K562 (cell line): ENCODE measurements at regions not wholly inside any gene's neighbourhood (a gene's known extent, or its start where the extent isn't known, plus 50 kb on each side); places are given as distances from the start of the nearest gene placed in this dataset.
A peak's percentile ranks its signal among the peaks of the same experiment; 100 is the strongest.

ENCODE experiments used
- CXXC5 ChIP-seq: fragments of 250-450 bp; sonication (Bioruptor Pico); IDR thresholded peaks from 2 replicates; pipeline ENCODE4 v1.8.0; 2022; ENCODE audit warnings: inconsistent platforms, mild to moderate bottlenecking, moderate library complexity
- FOXK1 ChIP-seq: sonication (generic); formaldehyde crosslinking; IDR thresholded peaks from 2 replicates; pipeline ENCODE4 v1.8.0; 2022; ENCODE audit warnings: missing genetic modification reagents, mild to moderate bottlenecking, borderline replicate concordance
- HDAC1 ChIP-seq, 2 experiments: fragments of 450-650 bp; IDR thresholded peaks; 2 replicates each; pipeline ENCODE4 v1.6.1; 2016 to 2017; ENCODE audit warnings: inconsistent platforms in 1 of 2, mild to moderate bottlenecking in 1 of 2, moderate library complexity in 1 of 2
- HDAC2 ChIP-seq: fragments of 450-650 bp; IDR thresholded peaks from 2 replicates; pipeline ENCODE4 v1.6.1; 2016; ENCODE audit warnings: mild to moderate bottlenecking
- MYC ChIP-seq, 2 experiments: fragments of 250-450 bp in 1 of 2; sonication (Bioruptor Pico) in 1 of 2; IDR thresholded peaks; 2 replicates each; pipeline versions ENCODE4 v1.5.1 to v1.6.1; 2012 to 2021; ENCODE audit warnings: low read depth in 2 of 2, borderline replicate concordance in 1 of 2, improper control_type of control experiment in 1 of 2, low read length in 1 of 2, mild to moderate bottlenecking in 1 of 2, moderate library complexity in 1 of 2
- NFE2 ChIP-seq: IDR thresholded peaks from 2 replicates; pipeline ENCODE4 v1.6.1; 2014; ENCODE audit warnings: antibody characterized with exemption, low read depth
- RBM25 ChIP-seq: fragments of 200-400 bp; formaldehyde crosslinking; IDR thresholded peaks from 2 replicates; pipeline ENCODE4 v1.6.1; 2018; ENCODE audit warnings: low read length, low read depth, moderate library complexity; ENCODE audit not compliant: severe bottlenecking
- SIN3A ChIP-seq, 2 experiments: fragments of 150-350 bp in 1 of 2; IDR thresholded peaks; 2 replicates each; pipeline ENCODE4 v1.6.1; 2011 to 2016; ENCODE audit warnings: borderline replicate concordance in 2 of 2, low read depth in 2 of 2, low read length in 2 of 2, mild to moderate bottlenecking in 2 of 2, moderate library complexity in 2 of 2; ENCODE audit not compliant: control insufficient read depth in 1 of 2
- SRSF3 ChIP-seq: fragments of 200-400 bp; formaldehyde crosslinking; IDR thresholded peaks from 2 replicates; pipeline ENCODE4 v1.6.1; 2016; ENCODE audit warnings: mild to moderate bottlenecking, low read length, moderate library complexity; ENCODE audit not compliant: insufficient read depth
- ZNF436 ChIP-seq: fragments of 250-450, 450-650 bp; sonication (Bioruptor Pico); formaldehyde crosslinking; IDR thresholded peaks from 2 replicates; pipeline ENCODE4 v1.7.0; 2020; ENCODE audit warnings: mild to moderate bottlenecking
- TF ChIP-seq, protein P1 (sequence below), 2 experiments: fragments of 450-650 bp; conservative IDR thresholded peaks; 2 replicates each; pipeline ENCODE4 v1.6.1; 2017; ENCODE audit warnings: mild to moderate bottlenecking in 2 of 2, moderate library complexity in 2 of 2
- TF ChIP-seq, protein P2 (sequence below): IDR thresholded peaks from 3 replicates; pipeline ENCODE4 v1.6.1; 2011; ENCODE audit warnings: borderline replicate concordance, mild to moderate bottlenecking, moderate library complexity; ENCODE audit not compliant: insufficient read length; ENCODE audit errors: extremely low read depth
- TF ChIP-seq, protein P3 (sequence below): sonication (generic); formaldehyde crosslinking; IDR thresholded peaks from 2 replicates; pipeline ENCODE4 v1.9.0; 2022; ENCODE audit warnings: mild to moderate bottlenecking, missing genetic modification reagents
- TF ChIP-seq, protein P4 (sequence below): sonication (generic); formaldehyde crosslinking; IDR thresholded peaks from 2 replicates; pipeline ENCODE4 v1.8.1; 2023; ENCODE audit warnings: mild to moderate bottlenecking, missing genetic modification reagents
- TF ChIP-seq, protein P5 (sequence below): fragments of 250-450 bp; sonication (Bioruptor Pico); IDR thresholded peaks from 2 replicates; pipeline ENCODE4 v1.4.0; 2020; ENCODE audit warnings: mild to moderate bottlenecking, moderate library complexity

DNA sequence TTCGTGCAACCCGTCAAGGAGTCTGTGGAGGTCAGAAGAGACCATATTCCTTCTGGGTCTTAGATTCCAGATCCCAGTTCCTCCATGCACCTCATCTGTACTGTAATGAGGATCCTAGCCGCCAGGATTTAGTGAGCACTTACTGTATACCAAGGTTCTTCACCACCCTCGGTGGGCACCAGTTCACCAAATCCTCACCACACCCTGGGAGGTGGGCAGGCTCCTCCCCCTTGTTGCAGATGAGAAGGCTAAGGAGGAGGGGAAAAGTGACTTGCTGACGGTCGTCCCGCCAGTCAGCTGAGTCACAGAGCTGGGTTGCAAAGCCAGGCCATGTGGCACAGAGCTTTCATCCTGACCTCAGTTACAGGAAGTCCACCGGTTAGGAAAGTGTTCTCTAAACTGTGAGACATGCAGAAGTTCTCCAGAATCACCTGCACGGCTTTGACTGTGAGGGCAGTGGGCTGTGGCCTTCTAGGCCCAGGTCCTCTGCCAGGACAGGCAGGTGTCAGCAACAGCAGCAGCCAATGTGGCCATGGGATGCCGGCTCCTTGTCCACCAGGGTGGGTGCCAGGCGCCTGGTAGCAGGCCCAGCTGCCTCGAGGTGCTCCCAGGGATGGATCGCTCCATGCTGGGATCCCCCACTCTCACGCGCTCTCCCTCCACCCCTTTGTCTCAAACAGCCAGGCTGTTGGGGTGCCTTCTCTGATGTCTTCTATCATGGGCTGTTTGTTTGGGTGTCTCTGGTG lies 240.3 kb upstream of the GSE1 start (continued):
- TF ChIP-seq SIN3A (IDR thresholded peaks at IDR 0.05; ENCODE audit: borderline replicate concordance in 2 of 2, control insufficient read depth in 1 of 2, low read depth in 2 of 2, low read length in 2 of 2) (no peak), ZNF436 (no peak), RBM25 (peak; percentile 59), CXXC5 (CRISPR knock-in tag) (peak; percentile 25), FOXK1 (CRISPR knock-in tag) (peak; percentile 22; the same call in 1 of the 2 replicates), MYC (IDR thresholded peaks at IDR 0.05; ENCODE audit: low read depth, low read length) (peak; percentile 77), MYC (CRISPR knock-in tag; IDR thresholded peaks at IDR 0.05; ENCODE audit: borderline replicate concordance, low read depth) (no peak), HDAC2 (peak; percentile 65; the same call in 1 of the 2 replicates), NFE2 (peak; percentile 63), HDAC1 (IDR thresholded peaks at IDR 0.05) (peak in 1 of 2 experiments; percentile 57; a peak in 1 of 4 replicates), SRSF3 (no peak)
- TF ChIP-seq, protein P1, sequence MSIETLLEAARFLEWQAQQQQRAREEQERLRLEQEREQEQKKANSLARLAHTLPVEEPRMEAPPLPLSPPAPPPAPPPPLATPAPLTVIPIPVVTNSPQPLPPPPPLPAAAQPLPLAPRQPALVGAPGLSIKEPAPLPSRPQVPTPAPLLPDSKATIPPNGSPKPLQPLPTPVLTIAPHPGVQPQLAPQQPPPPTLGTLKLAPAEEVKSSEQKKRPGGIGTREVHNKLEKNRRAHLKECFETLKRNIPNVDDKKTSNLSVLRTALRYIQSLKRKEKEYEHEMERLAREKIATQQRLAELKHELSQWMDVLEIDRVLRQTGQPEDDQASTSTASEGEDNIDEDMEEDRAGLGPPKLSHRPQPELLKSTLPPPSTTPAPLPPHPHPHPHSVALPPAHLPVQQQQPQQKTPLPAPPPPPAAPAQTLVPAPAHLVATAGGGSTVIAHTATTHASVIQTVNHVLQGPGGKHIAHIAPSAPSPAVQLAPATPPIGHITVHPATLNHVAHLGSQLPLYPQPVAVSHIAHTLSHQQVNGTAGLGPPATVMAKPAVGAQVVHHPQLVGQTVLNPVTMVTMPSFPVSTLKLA (conservative IDR thresholded peaks at IDR 0.05) = peak in 1 of 2 experiments; percentile 80; a peak in 2 of 4 replicates
- TF ChIP-seq, protein P2, sequence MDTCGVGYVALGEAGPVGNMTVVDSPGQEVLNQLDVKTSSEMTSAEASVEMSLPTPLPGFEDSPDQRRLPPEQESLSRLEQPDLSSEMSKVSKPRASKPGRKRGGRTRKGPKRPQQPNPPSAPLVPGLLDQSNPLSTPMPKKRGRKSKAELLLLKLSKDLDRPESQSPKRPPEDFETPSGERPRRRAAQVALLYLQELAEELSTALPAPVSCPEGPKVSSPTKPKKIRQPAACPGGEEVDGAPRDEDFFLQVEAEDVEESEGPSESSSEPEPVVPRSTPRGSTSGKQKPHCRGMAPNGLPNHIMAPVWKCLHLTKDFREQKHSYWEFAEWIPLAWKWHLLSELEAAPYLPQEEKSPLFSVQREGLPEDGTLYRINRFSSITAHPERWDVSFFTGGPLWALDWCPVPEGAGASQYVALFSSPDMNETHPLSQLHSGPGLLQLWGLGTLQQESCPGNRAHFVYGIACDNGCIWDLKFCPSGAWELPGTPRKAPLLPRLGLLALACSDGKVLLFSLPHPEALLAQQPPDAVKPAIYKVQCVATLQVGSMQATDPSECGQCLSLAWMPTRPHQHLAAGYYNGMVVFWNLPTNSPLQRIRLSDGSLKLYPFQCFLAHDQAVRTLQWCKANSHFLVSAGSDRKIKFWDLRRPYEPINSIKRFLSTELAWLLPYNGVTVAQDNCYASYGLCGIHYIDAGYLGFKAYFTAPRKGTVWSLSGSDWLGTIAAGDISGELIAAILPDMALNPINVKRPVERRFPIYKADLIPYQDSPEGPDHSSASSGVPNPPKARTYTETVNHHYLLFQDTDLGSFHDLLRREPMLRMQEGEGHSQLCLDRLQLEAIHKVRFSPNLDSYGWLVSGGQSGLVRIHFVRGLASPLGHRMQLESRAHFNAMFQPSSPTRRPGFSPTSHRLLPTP = no peak
- TF ChIP-seq, protein P3, sequence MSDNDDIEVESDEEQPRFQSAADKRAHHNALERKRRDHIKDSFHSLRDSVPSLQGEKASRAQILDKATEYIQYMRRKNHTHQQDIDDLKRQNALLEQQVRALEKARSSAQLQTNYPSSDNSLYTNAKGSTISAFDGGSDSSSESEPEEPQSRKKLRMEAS (CRISPR knock-in tag) = peak; percentile 83
- TF ChIP-seq, protein P4, sequence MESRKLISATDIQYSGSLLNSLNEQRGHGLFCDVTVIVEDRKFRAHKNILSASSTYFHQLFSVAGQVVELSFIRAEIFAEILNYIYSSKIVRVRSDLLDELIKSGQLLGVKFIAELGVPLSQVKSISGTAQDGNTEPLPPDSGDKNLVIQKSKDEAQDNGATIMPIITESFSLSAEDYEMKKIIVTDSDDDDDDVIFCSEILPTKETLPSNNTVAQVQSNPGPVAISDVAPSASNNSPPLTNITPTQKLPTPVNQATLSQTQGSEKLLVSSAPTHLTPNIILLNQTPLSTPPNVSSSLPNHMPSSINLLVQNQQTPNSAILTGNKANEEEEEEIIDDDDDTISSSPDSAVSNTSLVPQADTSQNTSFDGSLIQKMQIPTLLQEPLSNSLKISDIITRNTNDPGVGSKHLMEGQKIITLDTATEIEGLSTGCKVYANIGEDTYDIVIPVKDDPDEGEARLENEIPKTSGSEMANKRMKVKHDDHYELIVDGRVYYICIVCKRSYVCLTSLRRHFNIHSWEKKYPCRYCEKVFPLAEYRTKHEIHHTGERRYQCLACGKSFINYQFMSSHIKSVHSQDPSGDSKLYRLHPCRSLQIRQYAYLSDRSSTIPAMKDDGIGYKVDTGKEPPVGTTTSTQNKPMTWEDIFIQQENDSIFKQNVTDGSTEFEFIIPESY = peak; percentile 98
- TF ChIP-seq, protein P5, sequence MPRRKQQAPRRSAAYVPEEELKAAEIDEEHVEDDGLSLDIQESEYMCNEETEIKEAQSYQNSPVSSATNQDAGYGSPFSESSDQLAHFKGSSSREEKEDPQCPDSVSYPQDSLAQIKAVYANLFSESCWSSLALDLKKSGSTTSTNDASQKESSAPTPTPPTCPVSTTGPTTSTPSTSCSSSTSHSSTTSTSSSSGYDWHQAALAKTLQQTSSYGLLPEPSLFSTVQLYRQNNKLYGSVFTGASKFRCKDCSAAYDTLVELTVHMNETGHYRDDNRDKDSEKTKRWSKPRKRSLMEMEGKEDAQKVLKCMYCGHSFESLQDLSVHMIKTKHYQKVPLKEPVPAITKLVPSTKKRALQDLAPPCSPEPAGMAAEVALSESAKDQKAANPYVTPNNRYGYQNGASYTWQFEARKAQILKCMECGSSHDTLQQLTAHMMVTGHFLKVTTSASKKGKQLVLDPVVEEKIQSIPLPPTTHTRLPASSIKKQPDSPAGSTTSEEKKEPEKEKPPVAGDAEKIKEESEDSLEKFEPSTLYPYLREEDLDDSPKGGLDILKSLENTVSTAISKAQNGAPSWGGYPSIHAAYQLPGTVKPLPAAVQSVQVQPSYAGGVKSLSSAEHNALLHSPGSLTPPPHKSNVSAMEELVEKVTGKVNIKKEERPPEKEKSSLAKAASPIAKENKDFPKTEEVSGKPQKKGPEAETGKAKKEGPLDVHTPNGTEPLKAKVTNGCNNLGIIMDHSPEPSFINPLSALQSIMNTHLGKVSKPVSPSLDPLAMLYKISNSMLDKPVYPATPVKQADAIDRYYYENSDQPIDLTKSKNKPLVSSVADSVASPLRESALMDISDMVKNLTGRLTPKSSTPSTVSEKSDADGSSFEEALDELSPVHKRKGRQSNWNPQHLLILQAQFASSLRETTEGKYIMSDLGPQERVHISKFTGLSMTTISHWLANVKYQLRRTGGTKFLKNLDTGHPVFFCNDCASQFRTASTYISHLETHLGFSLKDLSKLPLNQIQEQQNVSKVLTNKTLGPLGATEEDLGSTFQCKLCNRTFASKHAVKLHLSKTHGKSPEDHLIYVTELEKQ (CRISPR knock-in tag) = no peak
